NCI-H524 (cell line): ENCODE measurements at regions not wholly inside any gene's neighbourhood (a gene's known extent, or its start where the extent isn't known, plus 50 kb on each side); places are given as distances from the start of the nearest gene placed in this dataset.

Experiments used
- DNase-seq, 2 experiments: peaks; one replicate each; lab custom pipeline; 2025; lab: John Stamatoyannopoulos, UW

GRCh38 chr4:104896660-104897645, 249.7 kb upstream of the TET2 start:
- DNase-seq: peak; percentile 33 to 75

- no peak for DNase-seq
Measured at GRCh38 chr4:104899863-104900262, 246.8 kb upstream of the TET2 start.

GRCh38 chr4:104901438-104901837, 245.2 kb upstream of the TET2 start:
- peak; percentile 11 to 37 for DNase-seq

GRCh38 chr4:104901961-104902605, 244.6 kb upstream of the TET2 start:
- DNase-seq: no peak

GRCh38 chr4:104905065-104905464, 241.6 kb upstream of the TET2 start:
- DNase-seq: no peak

GRCh38 chr4:104905546-104905945, 241.1 kb upstream of the TET2 start:
- DNase-seq: peak in 1 of 2 experiments; percentile 7

GRCh38 chr4:104906276-104906675, 240.4 kb upstream of the TET2 start:
- peak; percentile 59 to 84 for DNase-seq

- no peak for DNase-seq
Measured at GRCh38 chr4:104907074-104907649, 239.5 kb upstream of the TET2 start.

- no peak for DNase-seq
Measured at GRCh38 chr4:104907991-104908390, 238.7 kb upstream of the TET2 start.

GRCh38 chr4:104909376-104909775, 237.3 kb upstream of the TET2 start:
- no peak for DNase-seq

GRCh38 chr4:104912518-104912917, 234.2 kb upstream of the TET2 start:
- no peak for DNase-seq

GRCh38 chr4:104915373-104915772, 231.3 kb upstream of the TET2 start:
- DNase-seq: no peak

GRCh38 chr4:104915864-104916263, 230.8 kb upstream of the TET2 start:
- DNase-seq: no peak

GRCh38 chr4:104919406-104919805, 227.3 kb upstream of the TET2 start:
- DNase-seq: no peak

GRCh38 chr4:104930298-104930697, 216.4 kb upstream of the TET2 start:
- DNase-seq: no peak

GRCh38 chr4:104930745-104931736, 215.6 kb upstream of the TET2 start:
- peak in 1 of 2 experiments; percentile 36 for DNase-seq

- no peak for DNase-seq
Measured at GRCh38 chr4:104938624-104939023, 208.1 kb upstream of the TET2 start.

GRCh38 chr4:104940927-104941326, 205.7 kb upstream of the TET2 start:
- DNase-seq: no peak

- DNase-seq: no peak
Measured at GRCh38 chr4:104941661-104942062, 205.0 kb upstream of the TET2 start.

GRCh38 chr4:104942990-104943743, 203.5 kb upstream of the TET2 start:
- DNase-seq: no peak

GRCh38 chr4:104944596-104944995, 202.1 kb upstream of the TET2 start:
- no peak for DNase-seq
